ENCODE measurements at regions not wholly inside any gene's neighbourhood (a gene's known extent, or its start where the extent isn't known, plus 50 kb on each side); places are given as distances from the start of the nearest gene placed in this dataset.

- H3K9ac ChIP-seq (ENCODE audit: low read length): no peak overlapping the region
- H3K4me3 Mint-ChIP-seq (ENCODE audit: unreplicated experiment): no peak overlapping the region
- peak; percentile 20 for DNase-seq (ENCODE audit: low read depth)
These were observed 129.5 kb upstream of the E2F8 start for GRCh38 chr11:19370100-19370861.

DNA sequence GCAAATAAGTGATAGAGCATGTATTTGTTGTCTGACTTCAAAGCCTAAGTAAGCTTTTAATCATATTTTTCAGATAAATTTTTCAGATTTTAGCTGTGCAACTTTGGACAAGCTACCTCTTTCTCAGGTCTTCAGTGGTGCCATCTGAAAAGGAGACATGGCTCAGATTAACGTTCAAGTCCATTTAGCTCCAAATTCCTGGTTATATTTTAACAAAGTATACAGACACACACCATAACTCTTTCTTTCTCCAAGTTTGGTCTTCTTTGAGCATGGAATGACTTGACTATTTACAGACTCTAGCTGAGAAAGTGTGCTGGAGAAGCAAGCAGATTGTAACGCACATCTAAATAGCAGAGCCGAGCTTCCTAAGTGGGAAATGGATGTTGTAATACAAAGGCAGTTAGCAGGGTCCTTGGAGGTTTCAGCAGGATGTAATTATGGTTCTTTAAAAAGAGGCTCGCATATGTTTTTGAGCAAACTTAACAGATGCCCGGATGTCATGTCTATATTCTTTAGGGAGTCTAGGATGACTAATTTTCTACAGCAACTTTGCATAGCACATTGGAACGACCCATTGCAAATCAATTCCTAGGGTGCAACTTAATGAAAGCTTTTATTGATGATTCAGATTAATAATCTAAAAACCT lies 128.1 kb upstream of the E2F8 start:
- Histone ChIP-seq H3K27me3 (ENCODE audit: insufficient read depth, low read length) (no peaks in the 10 kb centered on the region), H3K36me3 (ENCODE audit: insufficient read depth, low read length) (no peaks in the 10 kb centered on the region), H3K4me3 (ENCODE audit: insufficient read depth, low read depth, low read length) (no peak overlapping the region), H4K20me1 (ENCODE audit: insufficient read depth, low read length) (no peaks in the 10 kb centered on the region), H2AFZ (ENCODE audit: low read depth, low read length) (no peak overlapping the region), H3K27ac (ENCODE audit: low read depth, low read length) (no peak overlapping the region), H3K79me2 (ENCODE audit: insufficient read depth, low read length) (no peaks in the 10 kb centered on the region), H3K4me1 (ENCODE audit: insufficient read depth, low read length) (peaks cover 24% of the 10 kb centered on the region), H3K4me2 (ENCODE audit: low read length) (no peak overlapping the region), H3K9me3 (ENCODE audit: insufficient read depth, low read depth, low read length) (no peaks in the 10 kb centered on the region), H3K9ac (ENCODE audit: low read length) (no peak overlapping the region)
- H3K27me3 Mint-ChIP-seq (ENCODE audit: low read depth, unreplicated experiment): peaks cover 15% of the 10 kb centered on the region
- H3K4me3 Mint-ChIP-seq (ENCODE audit: unreplicated experiment): no peak overlapping the region
- TF ChIP-seq CTCF (IDR thresholded peaks at IDR 0.05; ENCODE audit: insufficient read depth, low read depth, low read length) (no peak), EZH2 (IDR thresholded peaks at IDR 0.05; ENCODE audit: insufficient read depth, low read length) (no peak)
- no peak for DNase-seq (ENCODE audit: low read depth)
- H3K4me1 Mint-ChIP-seq (ENCODE audit: low read depth, unreplicated experiment): peaks cover 6% of the 10 kb centered on the region
- peak; percentile 13 for FAIRE-seq
- no peak overlapping the region for H3K27ac Mint-ChIP-seq (ENCODE audit: unreplicated experiment)
- H3K9me3 Mint-ChIP-seq (ENCODE audit: unreplicated experiment): no peaks in the 10 kb centered on the region
- no peaks in the 10 kb centered on the region for H3K36me3 Mint-ChIP-seq (ENCODE audit: low read depth, unreplicated experiment)

More at GRCh38 chr11:19370100-19370861, 129.5 kb upstream of the E2F8 start:
- Histone ChIP-seq H3K4me3 (ENCODE audit: insufficient read depth, low read depth, low read length) (no peak overlapping the region), H3K27ac (ENCODE audit: low read depth, low read length) (no peak overlapping the region), H4K20me1 (ENCODE audit: insufficient read depth, low read length) (no peaks in the 10 kb centered on the region), H3K4me1 (ENCODE audit: insufficient read depth, low read length) (peaks cover 30% of the 10 kb centered on the region), H3K36me3 (ENCODE audit: insufficient read depth, low read length) (no peaks in the 10 kb centered on the region), H3K9me3 (ENCODE audit: insufficient read depth, low read depth, low read length) (no peaks in the 10 kb centered on the region), H3K79me2 (ENCODE audit: insufficient read depth, low read length) (no peaks in the 10 kb centered on the region), H3K4me2 (ENCODE audit: low read length) (no peak overlapping the region), H3K27me3 (ENCODE audit: insufficient read depth, low read length) (no peaks in the 10 kb centered on the region), H2AFZ (ENCODE audit: low read depth, low read length) (peak overlapping the region; percentile 42)
- peaks cover 7% of the 10 kb centered on the region for H3K27me3 Mint-ChIP-seq (ENCODE audit: low read depth, unreplicated experiment)
- H3K36me3 Mint-ChIP-seq (ENCODE audit: low read depth, unreplicated experiment): no peaks in the 10 kb centered on the region
- peaks cover 8% of the 10 kb centered on the region for H3K4me1 Mint-ChIP-seq (ENCODE audit: low read depth, unreplicated experiment)
- TF ChIP-seq CTCF (IDR thresholded peaks at IDR 0.05; ENCODE audit: insufficient read depth, low read depth, low read length) (no peak), EZH2 (IDR thresholded peaks at IDR 0.05; ENCODE audit: insufficient read depth, low read length) (no peak)
- FAIRE-seq: peak; percentile 88
- no peaks in the 10 kb centered on the region for H3K9me3 Mint-ChIP-seq (ENCODE audit: unreplicated experiment)
- no peak overlapping the region for H3K27ac Mint-ChIP-seq (ENCODE audit: unreplicated experiment)
